ENCODE measurements at regions not wholly inside any gene's neighbourhood (a gene's known extent, or its start where the extent isn't known, plus 50 kb on each side); places are given as distances from the start of the nearest gene placed in this dataset.

DNA sequence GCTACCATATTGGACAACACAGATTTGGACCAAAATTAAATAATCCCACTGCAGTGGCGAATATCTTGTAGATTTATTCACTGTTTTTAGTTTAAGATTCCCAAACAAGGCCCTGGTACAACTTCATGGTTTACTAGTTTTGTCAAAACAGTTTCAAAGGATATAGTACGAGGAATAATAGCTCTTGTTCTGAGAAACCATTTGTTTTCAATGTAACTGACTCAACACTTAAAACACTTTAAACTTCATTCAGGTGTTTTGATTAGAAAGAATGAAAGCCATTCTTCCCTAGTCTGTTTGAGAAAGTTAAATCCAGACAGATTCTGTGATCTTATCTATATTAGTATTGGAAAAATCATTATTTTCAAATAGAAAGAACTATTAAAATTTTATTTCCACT is 276.4 kb upstream of the MKLN1 start:
- Histone ChIP-seq H3K9me1 (ENCODE audit: control insufficient read depth, extremely low read depth, insufficient read depth, low read length) (no peaks in the 10 kb centered on the region), H3K27ac (ENCODE audit: control insufficient read depth, insufficient read depth, low read length) (no peak overlapping the region), H4K20me1 (ENCODE audit: control insufficient read depth, extremely low read depth, insufficient read depth, low read length) (no peaks in the 10 kb centered on the region), H2AFZ (ENCODE audit: control insufficient read depth, low read length) (no peak overlapping the region), H3K79me2 (ENCODE audit: control insufficient read depth, insufficient read depth, low read length) (no peaks in the 10 kb centered on the region), H3K9ac (ENCODE audit: control insufficient read depth, extremely low read depth, insufficient read depth, low read length) (no peak overlapping the region), H3K4me2 (ENCODE audit: control insufficient read depth, extremely low read depth, insufficient read depth, low read depth, low read length) (no peak overlapping the region), H3K4me3 (ENCODE audit: control insufficient read depth in 2 of 3, extremely low read depth in 1 of 3, insufficient read depth in 2 of 3, low read depth in 1 of 3, low read length in 3 of 3) (no peak overlapping the region), H3K4me1 (ENCODE audit: control insufficient read depth, extremely low read depth, insufficient read depth, low read length) (no peaks in the 10 kb centered on the region), H3K27me3 (ENCODE audit: control insufficient read depth, extremely low read depth, insufficient read depth, low read length) (no peaks in the 10 kb centered on the region), H3K36me3 (ENCODE audit: control insufficient read depth in 2 of 2, extremely low read depth in 1 of 2, insufficient read depth in 2 of 2, low read length in 2 of 2) (peaks cover 0 to 2% of the 10 kb centered on the region in 2 experiments), H3K9me3 (ENCODE audit: control insufficient read depth, low read depth, low read length) (no peaks in the 10 kb centered on the region)
- FAIRE-seq = no peak
- TF ChIP-seq, protein P1, sequence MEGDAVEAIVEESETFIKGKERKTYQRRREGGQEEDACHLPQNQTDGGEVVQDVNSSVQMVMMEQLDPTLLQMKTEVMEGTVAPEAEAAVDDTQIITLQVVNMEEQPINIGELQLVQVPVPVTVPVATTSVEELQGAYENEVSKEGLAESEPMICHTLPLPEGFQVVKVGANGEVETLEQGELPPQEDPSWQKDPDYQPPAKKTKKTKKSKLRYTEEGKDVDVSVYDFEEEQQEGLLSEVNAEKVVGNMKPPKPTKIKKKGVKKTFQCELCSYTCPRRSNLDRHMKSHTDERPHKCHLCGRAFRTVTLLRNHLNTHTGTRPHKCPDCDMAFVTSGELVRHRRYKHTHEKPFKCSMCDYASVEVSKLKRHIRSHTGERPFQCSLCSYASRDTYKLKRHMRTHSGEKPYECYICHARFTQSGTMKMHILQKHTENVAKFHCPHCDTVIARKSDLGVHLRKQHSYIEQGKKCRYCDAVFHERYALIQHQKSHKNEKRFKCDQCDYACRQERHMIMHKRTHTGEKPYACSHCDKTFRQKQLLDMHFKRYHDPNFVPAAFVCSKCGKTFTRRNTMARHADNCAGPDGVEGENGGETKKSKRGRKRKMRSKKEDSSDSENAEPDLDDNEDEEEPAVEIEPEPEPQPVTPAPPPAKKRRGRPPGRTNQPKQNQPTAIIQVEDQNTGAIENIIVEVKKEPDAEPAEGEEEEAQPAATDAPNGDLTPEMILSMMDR (optimal IDR thresholded peaks at IDR 0.05 in 1 of 3, IDR thresholded peaks at IDR 0.05 in 1 of 3, conservative IDR thresholded peaks at IDR 0.05 in 1 of 3; ENCODE audit: extremely low read depth in 1 of 3, insufficient read depth in 2 of 3, low read length in 3 of 3) = no peak
- TF ChIP-seq EZH2 (IDR thresholded peaks at IDR 0.05; ENCODE audit: low read length) = no peak
- dilution Hi-C loops (cut with MboI; ENCODE audit: extremely low pct_ligation_motif_present, low sequenced_read_pairs) = no loop called here
- no peak for DNase-seq (ENCODE audit: low read depth, low spot score)

DNA sequence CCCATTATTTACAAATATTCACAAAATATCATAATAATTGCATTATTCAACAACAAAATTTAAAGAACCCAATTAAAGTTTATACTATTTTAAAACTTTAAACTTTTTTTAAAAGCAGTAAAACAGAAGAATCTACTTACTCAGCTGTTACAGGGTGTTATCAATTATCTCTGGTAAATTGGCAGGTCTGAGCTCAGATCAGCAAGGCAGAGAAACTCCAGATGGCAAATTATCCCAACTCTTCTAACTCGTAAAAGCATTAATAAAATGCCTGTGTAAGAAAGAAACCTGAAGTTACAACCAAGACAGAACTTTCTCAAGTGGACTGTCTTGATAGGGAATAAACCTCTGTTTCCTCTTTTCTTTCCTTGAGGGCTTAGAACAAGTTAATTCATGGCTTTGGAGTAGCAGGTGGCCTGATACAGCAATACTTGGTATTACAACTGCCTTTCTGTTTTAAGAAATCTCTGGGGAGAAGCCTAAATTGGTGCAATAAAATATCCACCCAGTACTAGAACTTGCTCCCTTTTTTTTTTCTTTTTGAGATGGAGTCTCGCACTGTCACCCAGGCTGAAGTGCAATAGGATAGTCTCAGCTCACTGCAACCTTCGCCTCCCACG is 275.3 kb upstream of the MKLN1 start:
- H3K4me1 ChIP-seq (ENCODE audit: control insufficient read depth, extremely low read depth, insufficient read depth, low read length) = no peaks in the 10 kb centered on the region
- H2AFZ ChIP-seq (ENCODE audit: control insufficient read depth, low read length) = no peak overlapping the region
- DNase-seq (ENCODE audit: low read depth, low spot score) (no peak), FAIRE-seq (no peak)
- TF ChIP-seq, protein P1 (optimal IDR thresholded peaks at IDR 0.05 in 1 of 3, IDR thresholded peaks at IDR 0.05 in 1 of 3, conservative IDR thresholded peaks at IDR 0.05 in 1 of 3; ENCODE audit: extremely low read depth in 1 of 3, insufficient read depth in 2 of 3, low read length in 3 of 3) = no peak
- TF ChIP-seq EZH2 (IDR thresholded peaks at IDR 0.05; ENCODE audit: low read length) = no peak
- dilution Hi-C loops (cut with MboI; ENCODE audit: extremely low pct_ligation_motif_present, low sequenced_read_pairs) = no loop called here
- no peaks in the 10 kb centered on the region for H3K27me3 ChIP-seq (ENCODE audit: control insufficient read depth, extremely low read depth, insufficient read depth, low read length)
- peaks cover 0 to 2% of the 10 kb centered on the region in 2 experiments for H3K36me3 ChIP-seq (ENCODE audit: control insufficient read depth in 2 of 2, extremely low read depth in 1 of 2, insufficient read depth in 2 of 2, low read length in 2 of 2)
- H3K4me2 ChIP-seq (ENCODE audit: control insufficient read depth, extremely low read depth, insufficient read depth, low read depth, low read length) = no peak overlapping the region
- H3K27ac ChIP-seq (ENCODE audit: control insufficient read depth, insufficient read depth, low read length) = no peak overlapping the region
- no peaks in the 10 kb centered on the region for H4K20me1 ChIP-seq (ENCODE audit: control insufficient read depth, extremely low read depth, insufficient read depth, low read length)
- no peaks in the 10 kb centered on the region for H3K9me1 ChIP-seq (ENCODE audit: control insufficient read depth, extremely low read depth, insufficient read depth, low read length)
- no peak overlapping the region for H3K9ac ChIP-seq (ENCODE audit: control insufficient read depth, extremely low read depth, insufficient read depth, low read length)
- H3K9me3 ChIP-seq (ENCODE audit: control insufficient read depth, low read depth, low read length) = no peaks in the 10 kb centered on the region
- H3K79me2 ChIP-seq (ENCODE audit: control insufficient read depth, insufficient read depth, low read length) = no peaks in the 10 kb centered on the region
- H3K4me3 ChIP-seq (ENCODE audit: control insufficient read depth in 2 of 3, extremely low read depth in 1 of 3, insufficient read depth in 2 of 3, low read depth in 1 of 3, low read length in 3 of 3) = no peak overlapping the region

Data from keratinocyte (primary cell).